ENCODE measurements at regions not wholly inside any gene's neighbourhood (a gene's known extent, or its start where the extent isn't known, plus 50 kb on each side); places are given as distances from the start of the nearest gene placed in this dataset.

DNA sequence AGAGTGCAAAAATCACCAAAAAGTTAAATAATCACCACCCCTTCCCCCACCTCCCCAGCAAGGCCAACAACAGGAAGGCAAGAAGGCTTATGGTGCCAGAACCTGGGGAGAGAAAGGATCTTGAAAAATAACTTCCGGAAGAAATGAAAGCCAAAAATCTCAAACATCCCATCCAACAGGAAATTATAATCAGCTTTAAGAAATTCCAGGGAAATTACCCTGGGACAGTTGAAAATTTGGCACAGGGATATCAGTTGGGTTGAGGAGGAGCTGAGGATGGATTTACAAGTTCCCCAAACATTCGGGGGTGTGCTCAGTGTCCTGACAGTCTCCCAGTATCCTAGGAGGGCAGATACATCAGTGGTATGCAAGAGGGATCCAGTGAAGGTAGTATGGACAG, 82.7 kb downstream of the POLR2M start:
- no peak for TF ChIP-seq HNF4G (IDR thresholded peaks at IDR 0.05)
- no peak for TF ChIP-seq JUND (IDR thresholded peaks at IDR 0.05)
- TF ChIP-seq, protein P1, sequence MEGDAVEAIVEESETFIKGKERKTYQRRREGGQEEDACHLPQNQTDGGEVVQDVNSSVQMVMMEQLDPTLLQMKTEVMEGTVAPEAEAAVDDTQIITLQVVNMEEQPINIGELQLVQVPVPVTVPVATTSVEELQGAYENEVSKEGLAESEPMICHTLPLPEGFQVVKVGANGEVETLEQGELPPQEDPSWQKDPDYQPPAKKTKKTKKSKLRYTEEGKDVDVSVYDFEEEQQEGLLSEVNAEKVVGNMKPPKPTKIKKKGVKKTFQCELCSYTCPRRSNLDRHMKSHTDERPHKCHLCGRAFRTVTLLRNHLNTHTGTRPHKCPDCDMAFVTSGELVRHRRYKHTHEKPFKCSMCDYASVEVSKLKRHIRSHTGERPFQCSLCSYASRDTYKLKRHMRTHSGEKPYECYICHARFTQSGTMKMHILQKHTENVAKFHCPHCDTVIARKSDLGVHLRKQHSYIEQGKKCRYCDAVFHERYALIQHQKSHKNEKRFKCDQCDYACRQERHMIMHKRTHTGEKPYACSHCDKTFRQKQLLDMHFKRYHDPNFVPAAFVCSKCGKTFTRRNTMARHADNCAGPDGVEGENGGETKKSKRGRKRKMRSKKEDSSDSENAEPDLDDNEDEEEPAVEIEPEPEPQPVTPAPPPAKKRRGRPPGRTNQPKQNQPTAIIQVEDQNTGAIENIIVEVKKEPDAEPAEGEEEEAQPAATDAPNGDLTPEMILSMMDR (IDR thresholded peaks at IDR 0.05; ENCODE audit: low read depth, low read length, missing input control): no peak

Data from liver (tissue), 3 donors.